Loucy (cell line): ENCODE measurements at regions not wholly inside any gene's neighbourhood (a gene's known extent, or its start where the extent isn't known, plus 50 kb on each side); places are given as distances from the start of the nearest gene placed in this dataset.

ENCODE experiments used
- CTCF ChIP-seq: fragments of 200-600 bp; sonication (generic); conservative IDR thresholded peaks from 2 replicates; pipeline ENCODE4 v1.5.1; 2014; ENCODE audit warnings: mild to moderate bottlenecking, antibody characterized with exemption, low read length
- EZH2phosphoT487 ChIP-seq: fragments of 200-600 bp; IDR thresholded peaks from 2 replicates; pipeline ENCODE4 v1.6.1; 2018; ENCODE audit warnings: antibody characterized with exemption, mild to moderate bottlenecking, moderate library complexity, borderline replicate concordance

GRCh38 chr11:59008947-59009346, 69.7 kb downstream of the GLYATL1 start:
- TF ChIP-seq CTCF (no peak), EZH2phosphoT487 (no peak)
